Skin of body (tissue), 1 donor: ENCODE measurements at regions not wholly inside any gene's neighbourhood (a gene's known extent, or its start where the extent isn't known, plus 50 kb on each side); places are given as distances from the start of the nearest gene placed in this dataset.

Experiments
- DNase-seq: peaks from one replicate; lab custom pipeline; 2025; lab: John Stamatoyannopoulos, UW

- no peak for DNase-seq
These were observed 193.5 kb upstream of the CAMK1G start for GRCh38 chr1:209389975-209390374.

GRCh38 chr1:209390764-209391163, 192.8 kb upstream of the CAMK1G start:
- no peak for DNase-seq

GRCh38 chr1:209391792-209392191, 191.7 kb upstream of the CAMK1G start:
- DNase-seq: no peak

DNA sequence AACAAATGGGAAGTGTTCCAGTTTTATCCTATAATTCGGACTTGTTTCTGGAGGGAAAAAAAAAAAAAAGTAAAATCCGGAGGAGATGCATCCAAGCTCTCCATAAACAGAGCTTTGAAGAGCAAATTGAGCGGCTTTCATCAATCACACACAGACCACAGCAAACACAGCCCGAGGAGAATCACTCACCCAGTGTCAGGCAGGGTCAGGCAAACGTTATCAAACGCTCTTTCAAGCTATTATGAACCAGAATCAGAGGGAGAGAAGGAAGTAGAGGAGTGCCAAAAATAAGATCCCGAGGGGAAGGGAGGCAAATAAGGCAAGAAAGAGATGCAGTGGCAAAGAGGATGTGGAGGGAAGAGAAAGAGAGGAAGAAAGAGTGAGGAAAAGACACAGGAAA, 188.3 kb upstream of the CAMK1G start:
- no peak for DNase-seq

GRCh38 chr1:209397371-209397770, 186.1 kb upstream of the CAMK1G start:
- no peak for DNase-seq

- no peak for DNase-seq
These were observed 185.6 kb upstream of the CAMK1G start for GRCh38 chr1:209397910-209398309.

DNA sequence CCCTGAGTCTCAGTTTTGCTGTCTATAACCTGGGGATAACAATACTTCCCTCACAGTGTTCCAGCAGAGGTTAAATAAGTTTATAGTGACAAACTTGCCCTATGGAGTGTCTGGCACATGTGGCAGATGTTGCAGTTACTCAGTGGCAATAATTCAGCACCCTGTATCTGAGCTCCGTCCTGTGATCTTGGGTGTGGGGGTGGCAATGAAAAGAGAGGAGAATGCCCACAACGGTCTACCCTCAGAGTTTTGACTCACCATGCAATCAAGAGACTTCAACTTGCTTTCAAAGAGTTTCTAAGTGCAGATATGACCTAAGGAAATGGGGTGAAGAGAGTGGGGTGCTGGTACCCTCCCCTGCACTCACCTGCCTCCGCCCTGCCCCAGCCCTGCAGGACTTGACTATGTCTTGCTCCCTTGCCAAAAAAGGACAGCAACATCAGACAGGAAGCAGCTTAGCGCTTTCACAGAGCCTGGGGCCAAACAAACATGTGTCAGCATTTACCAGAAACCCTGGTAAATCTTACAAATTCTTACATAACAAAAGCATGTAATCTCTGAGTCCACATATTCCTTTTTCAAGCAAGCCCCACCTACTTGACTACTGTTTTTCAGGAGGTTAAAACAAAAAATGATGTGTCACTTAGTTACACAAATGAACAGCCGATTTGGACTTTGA, 185.1 kb upstream of the CAMK1G start:
- peak; percentile 26 for DNase-seq

DNA sequence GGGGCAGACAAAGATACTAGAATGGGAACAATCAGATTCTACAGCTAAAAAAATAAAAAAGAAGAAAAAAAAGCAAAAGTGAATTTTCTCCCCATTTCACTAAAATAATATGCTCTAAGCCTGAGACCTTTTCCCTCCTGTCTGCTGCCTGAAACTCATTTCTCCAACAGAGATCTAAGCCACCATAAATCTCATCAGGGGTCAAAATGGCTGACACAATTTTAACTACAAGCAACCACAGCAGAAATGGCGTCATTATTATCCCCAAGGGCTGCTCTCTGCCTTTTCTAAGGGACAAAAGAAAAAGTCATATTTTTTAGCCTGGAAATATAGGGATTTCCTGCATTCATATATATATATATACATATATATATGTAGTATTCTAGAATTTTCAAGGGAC, 183.7 kb upstream of the CAMK1G start:
- no peak for DNase-seq

DNA sequence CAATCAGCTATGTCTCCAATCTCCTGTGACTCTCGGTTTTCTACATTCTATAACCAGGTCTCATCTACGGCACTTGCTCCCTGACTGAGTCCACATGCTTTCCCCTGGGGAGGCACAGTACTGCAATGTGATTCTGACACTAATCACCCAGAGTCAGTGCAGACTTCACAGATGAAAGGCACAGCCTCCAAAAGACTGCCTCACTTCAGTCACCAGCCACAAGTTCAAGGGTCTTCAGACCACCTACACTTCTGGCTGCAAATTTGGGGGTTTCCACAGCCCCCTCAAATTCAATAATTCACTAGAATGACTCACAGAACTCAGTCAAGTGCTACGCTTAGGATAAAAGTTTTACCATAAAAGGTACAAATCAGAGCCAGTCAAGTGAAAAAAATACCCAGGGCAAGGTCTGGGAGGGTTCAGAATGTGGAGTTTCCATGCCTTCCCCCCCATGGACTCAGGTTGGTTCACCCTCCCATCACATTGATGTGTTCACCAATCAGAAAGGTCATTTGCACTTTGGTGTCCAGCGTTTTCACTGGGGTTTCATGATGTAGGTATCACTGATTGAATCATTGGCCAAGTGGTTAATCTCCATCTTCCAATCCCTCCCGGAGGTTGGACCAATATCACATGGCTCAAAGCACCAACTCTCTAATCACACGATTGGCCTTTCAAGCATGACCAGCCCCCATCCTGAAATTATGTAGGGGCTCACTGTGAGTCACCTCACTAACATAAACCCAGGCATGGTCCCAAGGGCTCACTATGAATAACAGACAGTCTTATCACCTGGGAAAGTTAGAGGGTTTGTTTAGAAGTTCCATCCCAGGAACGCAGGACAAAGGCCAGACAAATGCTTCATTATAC, 182.9 kb upstream of the CAMK1G start:
- no peak for DNase-seq

DNA sequence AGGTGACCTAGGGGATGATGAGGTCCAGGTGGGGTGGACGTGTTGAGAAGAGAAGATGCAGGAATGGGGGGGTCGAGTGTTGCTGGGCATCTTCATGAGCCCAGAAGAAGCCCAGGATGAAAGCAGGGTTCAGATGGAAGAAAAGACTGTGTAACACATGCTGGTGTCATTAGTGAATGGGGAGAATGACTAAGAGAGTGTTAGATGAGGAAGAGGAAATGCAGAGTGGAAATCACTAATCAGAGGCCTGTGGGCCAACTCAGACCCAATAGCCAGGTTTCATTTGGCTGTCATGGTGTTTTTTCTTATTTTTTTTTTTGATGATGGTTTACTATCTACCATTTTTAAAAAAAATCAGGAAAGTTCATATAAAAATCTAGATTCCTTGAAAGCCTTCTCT, 180.8 kb upstream of the CAMK1G start:
- DNase-seq: no peak

DNA sequence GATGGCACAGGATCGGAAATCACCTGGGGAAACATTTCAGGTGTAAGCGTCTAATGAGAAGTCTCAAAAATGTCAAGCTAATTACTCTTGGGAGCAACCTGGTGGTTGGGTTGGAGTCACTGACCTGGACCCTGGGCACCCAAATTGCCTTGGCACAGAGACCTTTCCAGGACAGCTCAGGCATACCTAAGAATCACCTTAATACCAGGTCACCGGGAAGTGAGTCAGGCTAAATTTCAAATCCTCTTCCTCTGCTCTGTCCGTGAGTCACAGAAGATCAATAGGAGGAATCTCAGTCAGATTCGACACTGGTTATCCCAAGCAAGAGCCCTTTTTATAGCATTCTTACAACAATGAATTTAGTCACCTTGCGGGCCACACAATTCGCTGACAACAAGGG, 179.6 kb upstream of the CAMK1G start:
- DNase-seq: no peak

- no peak for DNase-seq
These were observed 178.9 kb upstream of the CAMK1G start for GRCh38 chr1:209404577-209404976.

- DNase-seq: no peak
These were observed 178.2 kb upstream of the CAMK1G start for GRCh38 chr1:209405183-209405814.

GRCh38 chr1:209406168-209406567, 177.3 kb upstream of the CAMK1G start:
- no peak for DNase-seq

- peak; percentile 61 for DNase-seq
These were observed 176.9 kb upstream of the CAMK1G start for GRCh38 chr1:209406595-209406994.

DNA sequence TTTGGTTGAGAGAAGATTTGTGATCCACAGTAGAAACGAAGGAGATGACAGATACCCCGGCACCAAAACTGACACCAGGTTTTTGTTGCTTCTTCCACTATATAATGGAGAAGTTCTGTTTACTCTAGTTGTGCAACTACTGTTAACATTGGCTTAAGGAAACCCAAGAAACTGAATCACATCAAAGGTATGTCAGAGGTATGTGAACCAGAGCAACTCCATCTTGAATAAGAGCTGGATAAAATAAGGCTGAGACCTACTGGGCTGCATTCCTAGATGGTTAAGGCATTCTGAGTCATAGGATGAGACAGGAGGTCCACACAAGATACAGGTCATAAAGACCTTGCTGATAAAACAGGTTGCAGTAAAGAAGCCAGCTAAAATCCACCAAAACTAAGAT, 173.7 kb upstream of the CAMK1G start:
- DNase-seq: no peak

- DNase-seq: peak; percentile 74
These were observed 172.0 kb upstream of the CAMK1G start for GRCh38 chr1:209411491-209411929.

- no peak for DNase-seq
These were observed 171.5 kb upstream of the CAMK1G start for GRCh38 chr1:209412036-209412435.

- DNase-seq: no peak
These were observed 170.9 kb upstream of the CAMK1G start for GRCh38 chr1:209412566-209412965.

DNA sequence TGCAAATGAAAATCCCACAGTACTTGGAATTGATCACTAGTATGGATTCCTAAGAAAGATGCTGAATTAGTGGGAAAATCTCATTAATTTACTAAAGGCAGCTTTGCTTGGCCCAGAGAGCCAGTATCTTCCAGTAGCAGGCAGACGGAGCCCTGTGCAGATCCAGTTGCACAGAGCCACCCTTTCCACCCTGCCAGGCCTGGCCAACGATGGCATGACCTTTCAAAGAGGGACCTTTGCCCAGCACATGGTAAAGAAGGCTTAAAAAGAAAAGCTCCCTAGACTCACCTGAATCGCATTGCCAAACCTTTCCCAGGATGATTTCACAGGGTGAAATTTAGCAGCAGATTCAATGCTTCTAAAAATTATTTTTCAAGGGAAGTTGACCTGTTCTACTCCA, 170.5 kb upstream of the CAMK1G start:
- no peak for DNase-seq

GRCh38 chr1:209414803-209415329, 168.6 kb upstream of the CAMK1G start:
- DNase-seq: no peak

DNA sequence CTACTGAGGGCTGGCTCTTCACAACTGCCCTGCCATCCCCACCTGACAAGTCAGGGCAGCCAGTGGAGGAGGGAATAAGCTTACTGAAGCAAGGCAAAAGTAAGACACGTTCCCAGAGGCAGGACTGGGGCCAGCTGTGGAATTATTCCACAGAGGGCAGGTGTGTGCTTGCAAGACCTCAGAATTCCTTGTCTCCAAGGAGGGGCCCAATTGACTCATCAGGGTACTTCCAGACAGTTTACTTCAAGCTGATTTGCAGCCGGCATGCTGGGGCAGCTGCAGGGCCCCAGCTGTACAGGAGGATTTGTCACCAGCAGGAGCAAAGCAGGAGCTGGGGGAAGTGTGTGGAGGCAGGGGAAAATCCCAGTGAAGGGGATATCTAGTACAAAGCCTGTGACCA, 167.5 kb upstream of the CAMK1G start:
- DNase-seq: peak; percentile 37
